ENCODE measurements at regions not wholly inside any gene's neighbourhood (a gene's known extent, or its start where the extent isn't known, plus 50 kb on each side); places are given as distances from the start of the nearest gene placed in this dataset.

DNA sequence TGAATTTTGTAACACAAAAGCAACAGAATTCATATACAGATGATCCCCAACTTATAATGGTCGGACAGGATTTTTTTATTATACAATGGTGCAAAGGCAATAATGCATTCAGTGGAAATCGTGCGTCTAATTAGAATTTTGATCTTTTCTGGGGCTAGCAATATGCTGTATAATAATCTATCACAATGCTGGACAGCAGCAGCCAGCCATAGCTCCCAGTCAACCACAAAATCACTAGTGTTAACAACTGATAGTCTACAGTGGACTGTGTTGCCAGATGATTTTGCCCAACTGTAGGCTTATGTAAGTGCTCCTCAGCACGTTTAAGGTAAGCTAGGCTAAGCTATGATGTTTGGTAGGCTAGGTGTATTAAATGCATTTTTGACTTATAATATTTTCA, 399.0 kb upstream of the SLC39A10 start:
- H3K27me3 ChIP-seq (ENCODE audit: insufficient read depth, low read depth), result no peaks in the 10 kb centered on the region
- TF ChIP-seq EZH2 (IDR thresholded peaks at IDR 0.05; ENCODE audit: low read depth), result no peak
- TF ChIP-seq, protein P1, sequence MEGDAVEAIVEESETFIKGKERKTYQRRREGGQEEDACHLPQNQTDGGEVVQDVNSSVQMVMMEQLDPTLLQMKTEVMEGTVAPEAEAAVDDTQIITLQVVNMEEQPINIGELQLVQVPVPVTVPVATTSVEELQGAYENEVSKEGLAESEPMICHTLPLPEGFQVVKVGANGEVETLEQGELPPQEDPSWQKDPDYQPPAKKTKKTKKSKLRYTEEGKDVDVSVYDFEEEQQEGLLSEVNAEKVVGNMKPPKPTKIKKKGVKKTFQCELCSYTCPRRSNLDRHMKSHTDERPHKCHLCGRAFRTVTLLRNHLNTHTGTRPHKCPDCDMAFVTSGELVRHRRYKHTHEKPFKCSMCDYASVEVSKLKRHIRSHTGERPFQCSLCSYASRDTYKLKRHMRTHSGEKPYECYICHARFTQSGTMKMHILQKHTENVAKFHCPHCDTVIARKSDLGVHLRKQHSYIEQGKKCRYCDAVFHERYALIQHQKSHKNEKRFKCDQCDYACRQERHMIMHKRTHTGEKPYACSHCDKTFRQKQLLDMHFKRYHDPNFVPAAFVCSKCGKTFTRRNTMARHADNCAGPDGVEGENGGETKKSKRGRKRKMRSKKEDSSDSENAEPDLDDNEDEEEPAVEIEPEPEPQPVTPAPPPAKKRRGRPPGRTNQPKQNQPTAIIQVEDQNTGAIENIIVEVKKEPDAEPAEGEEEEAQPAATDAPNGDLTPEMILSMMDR (conservative IDR thresholded peaks at IDR 0.05), result no peak
- POLR2A ChIA-PET (ENCODE audit: unreplicated experiment), result no interaction called here
- BruUV-seq (replicated peaks), result no TSS peak
- H3K36me3 ChIP-seq (ENCODE audit: low read depth), result no peaks in the 10 kb centered on the region
- intact Hi-C loops (cut with micrococcal nuclease; ENCODE audit: unreplicated experiment), result no loop called here
- no peaks in the 10 kb centered on the region for H3K9me3 ChIP-seq (ENCODE audit: insufficient read depth, low read depth)
- no peak overlapping the region for H2AFZ ChIP-seq
- CTCF ChIA-PET, result no interaction called here
- H3F3A ChIP-seq (ENCODE audit: insufficient read depth, low read depth), result no peaks in the 10 kb centered on the region
- H3K4me2 ChIP-seq, result no peak overlapping the region
- no peak overlapping the region for H3K27ac ChIP-seq
- no peaks in the 10 kb centered on the region for H3K79me2 ChIP-seq (ENCODE audit: low read depth)
- no peaks in the 10 kb centered on the region for H3K9me2 ChIP-seq (ENCODE audit: insufficient read depth)
- no peak overlapping the region for H3K4me3 ChIP-seq
- DNase-seq, result no peak
- no peaks in the 10 kb centered on the region for H4K20me1 ChIP-seq (ENCODE audit: insufficient read depth)
- H3K4me1 ChIP-seq (replicated peaks; ENCODE audit: insufficient read depth), result no peaks in the 10 kb centered on the region

DNA sequence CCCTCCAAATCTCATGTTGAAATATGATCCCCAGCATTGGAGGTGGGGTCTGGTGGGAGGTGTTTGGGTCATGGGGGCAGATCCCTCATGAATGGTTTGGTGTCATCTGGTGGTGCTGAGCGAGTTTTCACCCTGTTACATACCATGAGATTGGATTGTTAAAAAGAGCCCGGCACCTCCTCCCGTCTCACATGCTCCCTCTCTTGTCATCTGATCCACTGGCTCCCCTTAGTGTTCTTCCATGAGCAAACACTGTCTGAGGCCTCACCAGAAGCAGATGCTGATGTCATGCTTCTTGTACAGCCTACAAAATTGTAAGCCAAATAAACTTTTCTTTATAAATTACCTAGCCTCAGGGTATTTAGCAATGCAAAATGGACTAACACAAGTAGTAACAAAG, 405.0 kb upstream of the SLC39A10 start:
- ChIA-PET POLR2A (ENCODE audit: unreplicated experiment) (no interaction called here), CTCF (no interaction called here)
- no peak for DNase-seq
- Histone ChIP-seq H3K4me3 (no peak overlapping the region), H3K4me2 (no peak overlapping the region), H3K27me3 (ENCODE audit: insufficient read depth, low read depth) (no peaks in the 10 kb centered on the region), H3K79me2 (ENCODE audit: low read depth) (no peaks in the 10 kb centered on the region), H2AFZ (no peak overlapping the region), H3K9me2 (ENCODE audit: insufficient read depth) (no peaks in the 10 kb centered on the region), H3K36me3 (ENCODE audit: low read depth) (no peaks in the 10 kb centered on the region), H4K20me1 (ENCODE audit: insufficient read depth) (no peaks in the 10 kb centered on the region), H3K27ac (no peak overlapping the region), H3F3A (ENCODE audit: insufficient read depth, low read depth) (no peaks in the 10 kb centered on the region), H3K4me1 (replicated peaks; ENCODE audit: insufficient read depth) (no peaks in the 10 kb centered on the region), H3K9me3 (ENCODE audit: insufficient read depth, low read depth) (no peaks in the 10 kb centered on the region)
- BruUV-seq (replicated peaks), result no TSS peak
- intact Hi-C loops (cut with micrococcal nuclease; ENCODE audit: unreplicated experiment), result no loop called here
- no peak for TF ChIP-seq EZH2 (IDR thresholded peaks at IDR 0.05; ENCODE audit: low read depth)
- TF ChIP-seq, protein P1 (conservative IDR thresholded peaks at IDR 0.05), result no peak

DNA sequence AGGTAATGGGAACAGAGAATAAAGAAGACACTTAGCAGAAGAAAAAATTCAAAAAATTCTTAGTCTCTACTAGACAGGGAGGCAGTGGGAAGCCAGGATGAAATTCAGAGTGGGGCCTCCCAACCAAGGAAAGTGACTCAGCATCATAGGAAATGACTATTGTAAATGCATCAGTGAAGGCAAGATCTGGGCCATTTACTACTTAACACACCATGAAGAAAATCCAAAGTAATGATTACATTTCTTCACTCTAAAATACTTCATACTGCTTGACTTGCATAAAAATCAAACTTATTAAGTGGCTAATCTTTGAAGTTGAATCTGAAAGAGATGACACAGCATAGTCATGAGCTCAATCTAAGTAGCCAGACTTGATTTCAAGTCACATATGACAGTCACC, 405.8 kb upstream of the SLC39A10 start:
- Histone ChIP-seq H3K9me2 (ENCODE audit: insufficient read depth) (no peaks in the 10 kb centered on the region), H2AFZ (no peak overlapping the region), H3K4me2 (no peak overlapping the region), H3K36me3 (ENCODE audit: low read depth) (no peaks in the 10 kb centered on the region), H3K27me3 (ENCODE audit: insufficient read depth, low read depth) (no peaks in the 10 kb centered on the region), H3F3A (ENCODE audit: insufficient read depth, low read depth) (no peaks in the 10 kb centered on the region), H3K4me1 (replicated peaks; ENCODE audit: insufficient read depth) (no peaks in the 10 kb centered on the region), H3K79me2 (ENCODE audit: low read depth) (no peaks in the 10 kb centered on the region), H4K20me1 (ENCODE audit: insufficient read depth) (no peaks in the 10 kb centered on the region), H3K27ac (no peak overlapping the region), H3K9me3 (ENCODE audit: insufficient read depth, low read depth) (no peaks in the 10 kb centered on the region), H3K4me3 (no peak overlapping the region)
- POLR2A ChIA-PET (ENCODE audit: unreplicated experiment), result no interaction called here
- intact Hi-C loops (cut with micrococcal nuclease; ENCODE audit: unreplicated experiment), result no loop called here
- BruUV-seq (replicated peaks), result no TSS peak
- CTCF ChIA-PET, result no interaction called here
- TF ChIP-seq, protein P1 (conservative IDR thresholded peaks at IDR 0.05), result no peak
- no peak for TF ChIP-seq EZH2 (IDR thresholded peaks at IDR 0.05; ENCODE audit: low read depth)
- no peak for DNase-seq

All from PC-9 (cell line).